SU-DHL-6 (cell line): ENCODE measurements at regions not wholly inside any gene's neighbourhood (a gene's known extent, or its start where the extent isn't known, plus 50 kb on each side); places are given as distances from the start of the nearest gene placed in this dataset.

Experiments used
- H2AFZ ChIP-seq: fragments of 200-600 bp; sonication (generic); 2 replicates; pipeline ENCODE4 v1.6.1; 2014; ENCODE audit warnings: low read depth, mild to moderate bottlenecking, moderate library complexity, mixed read lengths, antibody characterized with exemption, low read length; ENCODE audit not compliant: severe bottlenecking
- H3F3A ChIP-seq: fragments of 200-600 bp; shearing (Covaris generic); 2 replicates; pipeline ENCODE4 v1.6.0; 2016; ENCODE audit warnings: antibody characterized with exemption, mild to moderate bottlenecking; ENCODE audit not compliant: insufficient read depth
- H3K27ac ChIP-seq: fragments of 200-600 bp; sonication (generic); 2 replicates; pipeline ENCODE4 v1.5.1; 2016; ENCODE audit warnings: low read depth, mild to moderate bottlenecking, low read length, moderate library complexity, mixed read lengths
- H3K27me3 ChIP-seq: fragments of 200-600 bp; sonication (generic), shearing (Covaris generic); 2 replicates; pipeline ENCODE4 v1.6.0; 2014; ENCODE audit warnings: mild to moderate bottlenecking, low read length
- H3K36me3 ChIP-seq: fragments of 200-600 bp; sonication (generic); 2 replicates; pipeline ENCODE4 v1.6.1; 2014; ENCODE audit warnings: mild to moderate bottlenecking, low read length, mixed read lengths
- H3K4me2 ChIP-seq: fragments of 300-600, 200-600 bp; shearing (Covaris generic), sonication (generic); 2 replicates; pipeline ENCODE4 v1.6.0; 2014; ENCODE audit warnings: low read length, low read depth, mild to moderate bottlenecking; ENCODE audit not compliant: poor library complexity, severe bottlenecking
- H3K4me3 ChIP-seq: fragments of 200-600 bp; sonication (generic); 2 replicates; pipeline ENCODE4 v1.5.1; 2014; ENCODE audit warnings: antibody characterized with exemption, low read length, mild to moderate bottlenecking, mixed read lengths; ENCODE audit not compliant: insufficient read depth, poor library complexity, severe bottlenecking
- H3K79me2 ChIP-seq: fragments of 200-600 bp; sonication (generic); 2 replicates; pipeline ENCODE4 v1.6.1; 2014; ENCODE audit warnings: mild to moderate bottlenecking, low read length, moderate library complexity; ENCODE audit not compliant: insufficient read depth
- H3K9ac ChIP-seq: fragments of 200-600 bp; sonication (generic); 2 replicates; pipeline ENCODE4 v1.7.0; 2014; ENCODE audit warnings: mild to moderate bottlenecking, low read length
- H3K9me2 ChIP-seq: fragments of 200-600 bp; sonication (generic); replicated peaks from 2 replicates; pipeline ENCODE4 v1.6.1; 2014; ENCODE audit warnings: low read length; ENCODE audit not compliant: insufficient read depth
- H3K9me3 ChIP-seq: fragments of 200-600 bp; sonication (generic); 2 replicates; pipeline ENCODE4 v1.6.1; 2014; ENCODE audit warnings: low read length, mixed read lengths; ENCODE audit not compliant: insufficient read depth
- H4K20me1 ChIP-seq: fragments of 200-600 bp; sonication (generic); 2 replicates; pipeline ENCODE4 v1.6.1; 2014; ENCODE audit warnings: low read depth, mild to moderate bottlenecking, antibody characterized with exemption, low read length, moderate library complexity, mixed read lengths
- EZH2phosphoT487 ChIP-seq: fragments of 200-600 bp; sonication (generic), shearing (Covaris generic); conservative IDR thresholded peaks from 2 replicates; pipeline ENCODE4 v1.6.1; 2018; ENCODE audit warnings: mild to moderate bottlenecking, antibody characterized with exemption, low read length, moderate library complexity, mixed read lengths
- TF ChIP-seq, protein P1 (sequence below): fragments of 200-600 bp; sonication (generic); IDR thresholded peaks from one replicate; pipeline ENCODE4 v1.5.1; 2017; ENCODE audit warnings: antibody characterized with exemption, mild to moderate bottlenecking, low read length, moderate library complexity; ENCODE audit not compliant: insufficient read depth, poor library complexity, severe bottlenecking

DNA sequence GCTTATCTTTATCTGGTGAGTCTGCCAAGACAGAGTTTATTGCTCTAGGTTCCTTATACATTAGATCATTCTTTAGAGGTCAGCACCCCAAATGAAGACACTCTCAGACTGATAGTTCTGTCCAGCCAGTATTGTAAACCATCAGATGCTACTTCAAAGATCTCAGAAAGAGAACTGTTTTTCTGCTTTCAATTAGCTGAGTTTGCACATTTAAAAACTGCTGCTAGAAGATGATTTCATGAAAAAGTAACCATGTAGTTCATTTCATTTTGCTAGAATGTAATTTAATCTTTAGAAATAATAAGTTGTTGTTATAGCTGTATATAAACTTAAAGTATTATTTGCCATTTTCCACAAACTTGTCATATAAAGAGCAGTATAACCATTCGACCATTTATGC lies 344.5 kb upstream of the ATP5MC3 start:
- H2AFZ ChIP-seq, result no peak overlapping the region
- H3K36me3 ChIP-seq, result no peaks in the 10 kb centered on the region
- no peaks in the 10 kb centered on the region for H3K27me3 ChIP-seq
- H3K9me2 ChIP-seq, result no peaks in the 10 kb centered on the region
- no peaks in the 10 kb centered on the region for H3K79me2 ChIP-seq
- H3F3A ChIP-seq, result no peaks in the 10 kb centered on the region
- no peak overlapping the region for H3K27ac ChIP-seq
- TF ChIP-seq, protein P1, sequence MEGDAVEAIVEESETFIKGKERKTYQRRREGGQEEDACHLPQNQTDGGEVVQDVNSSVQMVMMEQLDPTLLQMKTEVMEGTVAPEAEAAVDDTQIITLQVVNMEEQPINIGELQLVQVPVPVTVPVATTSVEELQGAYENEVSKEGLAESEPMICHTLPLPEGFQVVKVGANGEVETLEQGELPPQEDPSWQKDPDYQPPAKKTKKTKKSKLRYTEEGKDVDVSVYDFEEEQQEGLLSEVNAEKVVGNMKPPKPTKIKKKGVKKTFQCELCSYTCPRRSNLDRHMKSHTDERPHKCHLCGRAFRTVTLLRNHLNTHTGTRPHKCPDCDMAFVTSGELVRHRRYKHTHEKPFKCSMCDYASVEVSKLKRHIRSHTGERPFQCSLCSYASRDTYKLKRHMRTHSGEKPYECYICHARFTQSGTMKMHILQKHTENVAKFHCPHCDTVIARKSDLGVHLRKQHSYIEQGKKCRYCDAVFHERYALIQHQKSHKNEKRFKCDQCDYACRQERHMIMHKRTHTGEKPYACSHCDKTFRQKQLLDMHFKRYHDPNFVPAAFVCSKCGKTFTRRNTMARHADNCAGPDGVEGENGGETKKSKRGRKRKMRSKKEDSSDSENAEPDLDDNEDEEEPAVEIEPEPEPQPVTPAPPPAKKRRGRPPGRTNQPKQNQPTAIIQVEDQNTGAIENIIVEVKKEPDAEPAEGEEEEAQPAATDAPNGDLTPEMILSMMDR, result no peak
- TF ChIP-seq EZH2phosphoT487, result no peak
- H3K4me2 ChIP-seq, result no peak overlapping the region
- no peaks in the 10 kb centered on the region for H4K20me1 ChIP-seq
- no peak overlapping the region for H3K9ac ChIP-seq
- H3K9me3 ChIP-seq, result no peaks in the 10 kb centered on the region
- H3K4me3 ChIP-seq, result no peak overlapping the region

DNA sequence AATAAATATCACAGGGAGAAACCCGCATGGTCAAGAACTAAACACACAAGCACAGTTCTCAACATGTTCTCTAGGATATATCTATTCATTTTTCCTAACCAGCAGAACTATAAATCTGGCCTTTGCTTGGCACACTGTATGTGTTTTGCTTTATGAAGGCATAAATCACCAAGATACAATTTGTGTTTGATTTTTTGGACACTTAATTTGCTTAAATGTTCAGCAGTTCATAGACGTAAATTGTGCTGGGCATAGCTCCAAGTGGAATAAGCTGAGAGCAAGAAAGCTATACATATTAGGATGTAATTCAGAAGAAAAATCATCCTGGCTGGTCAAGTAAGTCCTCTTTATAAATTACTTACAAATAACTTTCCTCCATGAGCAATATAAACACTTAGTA lies 341.5 kb upstream of the ATP5MC3 start:
- H4K20me1 ChIP-seq, result no peaks in the 10 kb centered on the region
- no peaks in the 10 kb centered on the region for H3K36me3 ChIP-seq
- H3F3A ChIP-seq, result no peaks in the 10 kb centered on the region
- no peak overlapping the region for H2AFZ ChIP-seq
- no peaks in the 10 kb centered on the region for H3K9me3 ChIP-seq
- H3K79me2 ChIP-seq, result no peaks in the 10 kb centered on the region
- no peak for TF ChIP-seq EZH2phosphoT487
- TF ChIP-seq, protein P1, result no peak
- no peak overlapping the region for H3K27ac ChIP-seq
- H3K27me3 ChIP-seq, result no peaks in the 10 kb centered on the region
- H3K4me2 ChIP-seq, result no peak overlapping the region
- no peak overlapping the region for H3K4me3 ChIP-seq
- no peak overlapping the region for H3K9ac ChIP-seq
- no peaks in the 10 kb centered on the region for H3K9me2 ChIP-seq

DNA sequence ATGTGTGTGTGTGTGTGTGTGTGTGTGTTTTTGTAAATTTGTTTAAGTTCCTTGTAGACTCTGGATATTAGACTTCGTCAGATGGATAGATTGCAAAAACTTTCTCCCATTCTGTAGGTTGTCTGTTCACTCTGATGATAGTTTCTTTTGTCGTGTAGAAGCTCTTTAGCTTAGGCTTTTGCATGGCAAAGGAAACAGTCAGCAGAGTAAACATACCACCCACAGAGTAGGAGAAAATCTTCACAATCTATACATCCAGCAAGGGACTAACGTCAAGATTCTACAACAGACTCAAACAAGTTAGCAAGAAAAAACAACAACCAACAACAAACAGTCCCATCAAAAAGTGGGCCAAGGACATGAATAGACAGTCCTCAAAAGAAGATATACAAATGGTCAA lies 336.7 kb upstream of the ATP5MC3 start:
- H3K9me3 ChIP-seq, result no peaks in the 10 kb centered on the region
- TF ChIP-seq, protein P1, result no peak
- no peak for TF ChIP-seq EZH2phosphoT487
- H3F3A ChIP-seq, result no peaks in the 10 kb centered on the region
- no peak overlapping the region for H3K4me2 ChIP-seq
- no peak overlapping the region for H3K4me3 ChIP-seq
- H4K20me1 ChIP-seq, result no peaks in the 10 kb centered on the region
- no peak overlapping the region for H2AFZ ChIP-seq
- H3K27me3 ChIP-seq, result no peaks in the 10 kb centered on the region
- H3K9me2 ChIP-seq, result no peaks in the 10 kb centered on the region
- H3K36me3 ChIP-seq, result no peaks in the 10 kb centered on the region
- H3K9ac ChIP-seq, result no peak overlapping the region
- no peak overlapping the region for H3K27ac ChIP-seq
- H3K79me2 ChIP-seq, result no peaks in the 10 kb centered on the region
